Small intestine (tissue), 7 donors: ENCODE measurements at regions not wholly inside any gene's neighbourhood (a gene's known extent, or its start where the extent isn't known, plus 50 kb on each side); places are given as distances from the start of the nearest gene placed in this dataset.

ENCODE experiments used
- DNase-seq, 2 donors: peaks; one replicate each; pipeline versions ENCODE4 v3.0.0 to v3.0.0-alpha.2; 2013
- FAIRE-seq: peaks from 2 replicates; lab custom pipeline; 2012; peaks lifted over from hg19 to GRCh38; lab: Jason Lieb, UNC
- H3K27ac ChIP-seq, 3 donors: one replicate each; pipeline ENCODE4 v1.5.1; 2013; ENCODE audit warnings: low read length in 2 of 3, mild to moderate bottlenecking in 2 of 3, control low read depth in 1 of 3, inconsistent platforms in 1 of 3, low read depth in 1 of 3, moderate library complexity in 1 of 3
- H3K27me3 ChIP-seq, 3 donors: one replicate each; pipeline ENCODE4 v1.6.1; 2013; ENCODE audit warnings: low read length in 3 of 3, inconsistent platforms in 1 of 3; ENCODE audit not compliant: control insufficient read depth in 3 of 3, insufficient read depth in 3 of 3
- H3K36me3 ChIP-seq, 3 donors: one replicate each; pipeline ENCODE4 v1.6.1; 2013; ENCODE audit warnings: low read length in 3 of 3, inconsistent platforms in 1 of 3, low read depth in 1 of 3, mild to moderate bottlenecking in 1 of 3, moderate library complexity in 1 of 3; ENCODE audit not compliant: control insufficient read depth in 3 of 3, insufficient read depth in 2 of 3
- H3K4me1 ChIP-seq, 3 donors: one replicate each; pipeline ENCODE4 v1.6.1; 2013; ENCODE audit warnings: low read length in 2 of 3, inconsistent platforms in 1 of 3, low read depth in 1 of 3, mild to moderate bottlenecking in 1 of 3, moderate library complexity in 1 of 3; ENCODE audit not compliant: control insufficient read depth in 3 of 3, insufficient read depth in 2 of 3
- H3K4me3 ChIP-seq, 3 donors: one replicate each; pipeline ENCODE4 v1.5.1; 2013; ENCODE audit warnings: low read length in 3 of 3, control low read depth in 1 of 3, inconsistent platforms in 1 of 3, low read depth in 1 of 3, mild to moderate bottlenecking in 1 of 3, moderate library complexity in 1 of 3
- H3K9me3 ChIP-seq, 2 donors: one replicate each; pipeline ENCODE4 v1.6.1; 2013; ENCODE audit warnings: low read depth in 1 of 2, low read length in 1 of 2; ENCODE audit not compliant: control insufficient read depth in 2 of 2, insufficient read depth in 1 of 2
- WGBS, 3 donors: extraction: QIAGEN DNeasy Blood & Tissue Kit; methylation state at CpG; one replicate each; pipeline ENCODE4 v1.1.7; 2013; 5-methylcytosine and 5-hydroxymethylcytosine counted together
- donor health status: healthy with polysubstance abuse.
- donor health status: control.
- donor health status: control.
- donor health status: Bipolar disorder and iron deficiency.
- donor health status: healthy.

DNA sequence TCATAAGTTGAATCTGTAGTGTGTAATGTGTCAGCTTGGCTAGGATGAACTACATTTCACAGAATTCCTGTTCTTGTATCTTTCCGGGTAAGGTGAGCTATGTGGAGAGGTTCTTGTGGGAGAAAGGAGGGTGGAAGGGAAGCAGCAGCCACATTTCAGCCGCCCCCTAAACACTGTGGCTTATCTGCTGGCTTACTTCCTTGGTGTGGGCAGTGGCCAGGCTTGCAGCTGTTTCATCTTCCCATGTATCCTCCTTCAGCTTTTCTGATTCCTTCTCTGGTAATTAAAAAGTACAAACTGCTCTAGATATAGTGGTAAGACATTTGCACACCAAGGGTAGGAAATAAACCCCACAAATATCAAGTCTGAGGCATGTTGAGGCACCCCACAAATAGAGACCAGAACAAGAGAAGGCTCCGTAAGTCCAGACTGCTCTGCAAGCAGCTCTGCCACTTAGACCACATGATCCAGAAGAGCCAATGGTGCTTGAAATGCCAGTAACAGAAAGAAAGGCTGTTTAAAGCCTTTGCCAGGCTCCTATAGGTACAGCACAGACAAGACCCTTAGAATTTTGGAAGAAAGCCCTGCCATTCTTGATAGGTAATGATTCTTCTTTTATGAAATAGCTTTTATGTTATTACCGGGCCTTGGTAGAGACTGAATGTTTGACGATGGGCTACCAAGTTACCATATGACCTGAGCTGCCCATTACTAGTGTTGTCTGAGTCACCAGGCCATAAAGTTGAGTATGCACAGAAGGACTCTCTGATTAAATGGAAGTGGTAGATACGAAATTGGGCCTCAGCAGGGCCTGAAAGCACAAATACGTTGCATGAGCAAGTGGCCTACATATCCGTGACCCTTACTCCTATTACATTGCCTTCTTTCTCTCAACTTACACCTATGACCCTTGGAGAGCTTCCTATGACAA is 215.0 kb upstream of the SGK1 start:
- 85 to 86% (median 86%) methylated on average over 8 of the region's 8 CpGs for WGBS, 3 donors
- no peak overlapping the region for H3K27ac ChIP-seq
- no peak for FAIRE-seq

DNA sequence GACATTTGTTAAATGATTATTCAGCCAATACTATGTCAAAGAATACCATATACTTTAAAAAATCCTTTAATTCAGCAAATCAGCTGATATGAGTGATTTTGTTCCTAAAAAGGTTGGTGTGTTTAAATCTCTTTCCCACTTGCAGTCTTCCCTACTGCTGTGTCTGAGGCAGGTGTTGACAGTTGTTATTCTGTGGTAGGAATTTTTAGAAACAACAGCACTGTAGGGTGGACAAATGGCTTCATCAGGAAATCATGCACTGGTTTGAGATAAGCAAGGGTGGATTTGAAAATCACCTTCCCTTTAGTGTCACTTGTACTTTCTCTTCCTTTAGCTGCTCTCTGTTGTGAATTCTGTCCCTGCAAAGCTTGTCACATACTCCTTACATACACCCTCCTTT is 213.7 kb upstream of the SGK1 start:
- no peak for FAIRE-seq
- no peak for DNase-seq
- H3K4me1 ChIP-seq = no peaks in the 10 kb centered on the region
- no peaks in the 10 kb centered on the region for H3K9me3 ChIP-seq
- H3K27me3 ChIP-seq = no peaks in the 10 kb centered on the region
- H3K4me3 ChIP-seq = no peak overlapping the region
- no peaks in the 10 kb centered on the region for H3K36me3 ChIP-seq
- no peak overlapping the region for H3K27ac ChIP-seq

More for the DNA sequence above, 215.0 kb upstream of the SGK1 start:
- no peaks in the 10 kb centered on the region for H3K4me1 ChIP-seq
- no peak for DNase-seq
- no peaks in the 10 kb centered on the region for H3K9me3 ChIP-seq
- no peaks in the 10 kb centered on the region for H3K27me3 ChIP-seq
- H3K36me3 ChIP-seq = no peaks in the 10 kb centered on the region
- H3K4me3 ChIP-seq = no peak overlapping the region

DNA sequence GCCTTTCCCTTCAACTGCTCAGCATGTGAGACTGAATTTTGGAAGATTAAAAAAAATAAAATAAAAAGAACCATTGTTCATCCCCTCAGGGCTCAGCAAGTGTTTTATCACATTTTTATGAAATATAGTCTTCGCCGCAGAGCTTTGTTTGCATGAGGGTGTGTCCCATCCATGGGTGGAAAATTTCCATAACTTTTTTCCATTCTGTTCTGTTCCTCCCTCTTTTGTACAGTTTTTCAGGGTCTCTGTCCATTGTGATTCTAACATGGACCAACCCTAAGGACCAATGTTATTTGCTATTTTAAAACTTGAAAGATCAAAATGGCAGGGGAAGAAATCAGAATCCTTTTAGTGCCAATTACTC is 213.3 kb upstream of the SGK1 start:
- no peaks in the 10 kb centered on the region for H3K9me3 ChIP-seq
- no peaks in the 10 kb centered on the region for H3K36me3 ChIP-seq
- H3K4me1 ChIP-seq = no peaks in the 10 kb centered on the region
- WGBS, 3 donors = 88 to 97% (median 94%) methylated on average over 2 of the region's 2 CpGs
- FAIRE-seq (no peak), DNase-seq (no peak)
- no peaks in the 10 kb centered on the region for H3K27me3 ChIP-seq
- no peak overlapping the region for H3K27ac ChIP-seq
- no peak overlapping the region for H3K4me3 ChIP-seq

DNA sequence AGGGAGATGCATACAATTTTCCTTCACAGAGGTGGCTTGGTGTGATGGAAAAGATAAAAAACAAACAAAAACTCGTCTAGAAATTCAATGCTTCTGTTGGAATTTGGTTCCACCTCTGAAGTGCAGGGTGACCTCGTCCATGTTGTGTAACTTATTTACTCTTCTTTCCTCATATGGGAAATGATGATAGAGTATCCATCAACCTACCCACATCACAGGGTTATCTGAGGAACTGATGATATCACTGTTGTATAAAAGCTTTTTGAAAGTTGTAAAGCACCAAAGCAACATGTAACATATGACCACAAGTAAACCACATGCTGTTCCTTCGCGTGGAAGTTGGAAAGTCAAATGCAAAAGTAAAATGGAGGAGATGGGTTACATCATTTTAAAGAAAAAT is 212.0 kb upstream of the SGK1 start:
- Histone ChIP-seq H3K4me1 (no peaks in the 10 kb centered on the region), H3K27ac (no peak overlapping the region), H3K4me3 (no peak overlapping the region), H3K9me3 (no peaks in the 10 kb centered on the region), H3K36me3 (no peaks in the 10 kb centered on the region), H3K27me3 (no peaks in the 10 kb centered on the region)
- 41 to 48% (median 46%) methylated on average over 4 of the region's 4 CpGs for WGBS, 3 donors
- DNase-seq (no peak), FAIRE-seq (no peak)

DNA sequence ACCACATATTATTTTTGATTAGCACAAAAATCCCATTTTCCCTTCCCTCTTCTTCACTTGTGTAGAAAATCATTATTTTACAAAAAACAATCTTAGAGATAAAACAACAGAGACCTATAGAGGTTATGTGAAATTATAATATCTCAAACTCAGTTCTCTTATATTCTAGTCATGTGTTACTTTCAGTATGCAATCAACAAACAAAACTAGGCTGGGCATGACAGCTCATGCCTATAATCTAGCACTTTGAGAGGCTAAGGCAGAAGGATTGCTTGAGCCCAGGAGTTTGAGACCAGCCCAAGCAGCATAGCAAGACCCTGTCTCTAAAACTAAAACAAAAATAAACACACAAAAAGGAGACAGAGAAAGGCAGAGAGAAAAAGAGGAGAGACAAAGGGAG is 211.4 kb upstream of the SGK1 start:
- no peak overlapping the region for H3K4me3 ChIP-seq
- H3K27me3 ChIP-seq = no peaks in the 10 kb centered on the region
- H3K27ac ChIP-seq = no peak overlapping the region
- FAIRE-seq = no peak
- no peaks in the 10 kb centered on the region for H3K4me1 ChIP-seq
- H3K9me3 ChIP-seq = no peaks in the 10 kb centered on the region
- DNase-seq = no peak
- no peaks in the 10 kb centered on the region for H3K36me3 ChIP-seq

DNA sequence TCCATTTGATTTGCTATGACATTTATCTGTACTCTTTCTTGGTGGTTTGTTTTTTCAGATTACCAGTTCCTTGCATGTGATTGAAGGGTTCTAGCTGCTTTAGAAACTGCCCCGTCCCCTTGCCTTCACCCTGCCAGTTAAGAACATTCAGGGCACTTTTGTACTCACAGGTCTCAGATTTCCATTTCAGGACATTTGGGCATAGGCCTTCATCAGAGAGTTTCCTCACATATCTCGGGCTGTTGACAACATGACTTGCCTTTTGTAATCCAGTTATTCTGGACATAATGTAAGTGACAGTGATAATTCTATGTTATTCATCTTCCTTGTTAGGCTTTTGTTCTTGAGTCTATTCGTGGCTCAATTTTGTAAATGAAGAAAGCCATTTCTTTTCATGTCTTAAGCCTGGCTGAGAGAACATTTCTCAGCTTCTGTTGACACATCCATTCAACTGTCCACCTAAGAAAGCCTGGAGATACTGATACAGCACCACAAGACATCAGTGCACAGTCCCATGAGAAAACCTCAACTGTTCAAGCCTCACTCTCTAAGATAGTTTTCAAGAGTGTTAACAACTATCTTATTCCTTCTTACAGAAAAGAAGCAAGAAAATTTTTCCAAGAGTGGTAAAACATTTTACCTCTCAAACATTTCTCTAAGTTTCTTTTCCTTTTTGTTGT is 209.3 kb upstream of the SGK1 start:
- H3K27ac ChIP-seq = no peak overlapping the region
- no peaks in the 10 kb centered on the region for H3K27me3 ChIP-seq
- no peaks in the 10 kb centered on the region for H3K36me3 ChIP-seq
- H3K4me3 ChIP-seq = no peak overlapping the region
- WGBS, 3 donors = 82 to 89% (median 84%) methylated on average over 3 of the region's 3 CpGs
- no peaks in the 10 kb centered on the region for H3K9me3 ChIP-seq
- no peak for DNase-seq
- no peak for FAIRE-seq
- no peaks in the 10 kb centered on the region for H3K4me1 ChIP-seq

DNA sequence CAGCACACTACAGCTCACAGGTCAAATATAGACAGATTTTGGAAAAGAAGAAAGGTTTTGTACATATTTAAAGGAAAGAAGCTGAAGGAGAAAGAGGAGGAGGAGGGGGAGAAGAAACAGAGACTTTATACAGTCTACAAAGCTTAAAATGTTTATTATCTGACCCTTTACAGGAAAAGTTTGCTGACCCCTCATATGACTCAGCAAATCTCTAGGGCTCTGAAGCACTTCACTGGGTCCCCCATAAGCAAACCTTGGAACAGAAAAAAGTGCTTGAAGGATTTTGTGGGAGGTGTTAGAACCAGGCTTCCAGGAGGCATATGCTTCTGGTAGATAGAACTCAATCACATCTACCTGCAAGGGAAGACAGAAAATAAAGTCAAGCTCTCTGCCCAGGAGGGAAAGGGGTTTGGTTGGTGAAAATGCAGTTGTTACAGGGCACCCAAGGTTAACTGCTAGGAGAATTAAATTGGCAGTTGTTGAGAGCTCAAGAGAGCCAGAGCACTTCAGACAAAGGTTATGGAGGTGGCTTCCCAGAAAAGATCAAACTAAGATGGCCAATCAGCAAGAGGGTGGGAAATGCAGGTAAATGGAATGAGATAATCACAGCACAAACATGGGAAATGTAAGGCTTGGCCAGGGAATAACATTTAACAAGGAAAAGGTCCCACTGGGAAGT is 207.4 kb upstream of the SGK1 start:
- Histone ChIP-seq H3K27me3 (no peaks in the 10 kb centered on the region), H3K4me3 (no peak overlapping the region), H3K9me3 (no peaks in the 10 kb centered on the region), H3K36me3 (no peaks in the 10 kb centered on the region), H3K4me1 (no peaks in the 10 kb centered on the region), H3K27ac (no peak overlapping the region)
- DNase-seq = no peak
- FAIRE-seq = no peak

DNA sequence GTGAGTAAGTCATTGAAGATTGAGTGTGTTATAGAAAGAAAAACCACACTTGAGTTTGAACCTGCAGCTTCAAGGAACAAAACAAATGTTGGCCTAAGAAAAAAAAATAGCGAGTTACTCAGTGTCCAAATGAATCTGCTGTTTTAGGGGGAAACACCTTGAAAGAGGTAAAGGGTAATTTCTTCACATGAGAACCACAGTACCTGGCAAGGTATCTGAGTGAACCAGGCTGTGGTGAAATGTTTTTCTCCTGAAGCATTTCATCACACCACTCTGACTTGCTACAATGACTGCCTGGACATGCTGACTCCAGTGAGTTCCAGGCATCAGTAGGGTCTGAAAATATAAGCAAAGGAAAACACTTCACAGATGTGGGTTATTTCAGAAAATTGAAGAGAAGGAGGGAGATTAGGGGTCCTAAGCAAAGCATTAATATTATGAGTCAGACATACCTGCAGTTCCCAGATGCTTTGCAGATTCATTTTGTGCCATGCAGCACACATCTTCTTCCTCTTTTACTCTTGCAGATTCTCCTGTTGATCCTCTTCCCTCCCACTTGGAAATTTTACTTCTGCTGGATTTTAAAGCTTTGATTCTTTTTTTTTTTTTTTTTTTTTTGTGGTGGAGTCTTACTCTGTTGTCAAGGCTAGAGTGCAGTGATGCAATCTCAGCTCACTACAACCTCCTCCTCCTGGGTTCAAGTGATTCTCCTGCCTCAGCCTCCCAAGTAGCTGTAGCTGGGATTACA is 206.2 kb upstream of the SGK1 start:
- no peak overlapping the region for H3K4me3 ChIP-seq
- no peaks in the 10 kb centered on the region for H3K4me1 ChIP-seq
- H3K36me3 ChIP-seq = no peaks in the 10 kb centered on the region
- no peak overlapping the region for H3K27ac ChIP-seq
- DNase-seq = no peak
- 84 to 87% (median 85%) methylated on average over 1 of the region's 1 CpG for WGBS, 3 donors
- no peaks in the 10 kb centered on the region for H3K9me3 ChIP-seq
- H3K27me3 ChIP-seq = no peaks in the 10 kb centered on the region
- FAIRE-seq = no peak
